ENCODE measurements at regions not wholly inside any gene's neighbourhood (a gene's known extent, or its start where the extent isn't known, plus 50 kb on each side); places are given as distances from the start of the nearest gene placed in this dataset.

DNA sequence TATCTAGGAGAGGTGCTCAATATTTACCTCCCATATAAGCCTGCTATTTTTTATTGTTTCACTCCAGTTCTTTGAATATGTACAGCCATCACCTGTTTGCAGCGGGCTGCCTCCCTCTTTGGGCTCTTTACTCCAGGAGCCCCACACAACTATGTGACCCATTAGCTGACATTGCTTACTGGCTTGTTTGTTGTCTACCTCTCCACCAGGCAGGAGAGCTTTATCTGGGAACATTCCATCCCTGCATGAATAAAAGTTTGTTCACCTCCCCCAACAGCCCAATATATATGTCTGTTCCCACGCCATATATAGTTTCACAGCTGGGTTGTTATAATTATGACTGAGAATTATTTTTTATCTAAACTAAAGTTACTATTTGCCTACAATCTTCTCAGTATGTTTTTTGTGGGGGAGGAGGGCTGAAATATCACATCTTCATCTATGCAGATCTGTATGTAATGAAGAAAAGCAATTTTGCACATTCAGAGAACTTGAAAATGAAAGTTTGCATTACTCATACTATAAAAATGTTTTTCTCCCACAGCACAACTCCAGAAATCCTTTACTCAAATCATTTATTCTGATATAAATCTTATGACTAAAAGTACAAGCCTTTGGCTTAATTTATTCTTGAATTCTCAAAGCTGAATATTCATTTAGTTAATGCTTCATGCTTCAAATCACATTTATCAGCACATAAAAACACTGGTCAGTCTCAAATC, 61.2 kb upstream of the DAPP1 start:
- no peak overlapping the region for H3K4me2 ChIP-seq (ENCODE audit: unreplicated experiment)
- in situ Hi-C loops (cut with MboI) = no loop called here

DNA sequence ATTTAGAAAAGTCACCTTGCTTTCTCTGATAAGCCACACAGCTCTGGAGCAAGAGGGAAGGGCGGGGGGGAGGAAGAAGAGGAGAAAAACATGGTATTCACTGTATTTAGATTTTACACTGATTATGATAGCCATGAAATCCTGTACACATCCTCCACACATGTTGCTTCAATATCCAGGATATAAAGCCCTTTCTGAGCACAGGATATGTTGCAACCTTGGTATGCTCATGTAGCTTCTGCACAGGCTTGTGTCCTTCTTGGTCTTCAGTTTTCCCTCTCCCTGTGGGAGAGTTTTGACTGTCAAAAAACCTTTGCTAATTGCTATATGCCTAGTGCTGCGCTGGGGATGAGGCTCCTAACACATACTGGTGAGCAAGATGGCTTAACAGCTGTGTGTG, 61.9 kb upstream of the DAPP1 start:
- Histone ChIP-seq H3F3A (ENCODE audit: insufficient read depth) (no peaks in the 10 kb centered on the region), H3K79me2 (ENCODE audit: insufficient read depth) (no peaks in the 10 kb centered on the region), H3K27ac (no peak overlapping the region), H3K4me1 (ENCODE audit: insufficient read depth) (peaks cover 5% of the 10 kb centered on the region; the same call in 1 of the 2 replicates), H2AFZ (no peak overlapping the region), H3K4me2 (ENCODE audit: unreplicated experiment) (no peak overlapping the region), H3K9me3 (ENCODE audit: low read depth) (no peaks in the 10 kb centered on the region), H3K9ac (no peak overlapping the region), H3K27me3 (replicated peaks; ENCODE audit: insufficient read depth) (0 out of 2 replicates have a peak, but pooled peaks cover 3% of the 10 kb centered on the region), H3K36me3 (ENCODE audit: low read depth) (no peaks in the 10 kb centered on the region), H4K20me1 (ENCODE audit: insufficient read depth) (no peaks in the 10 kb centered on the region), H3K4me3 (no peak overlapping the region), H3K9me2 (ENCODE audit: insufficient read depth) (no peaks in the 10 kb centered on the region)
- WGBS, 2 experiments (ENCODE audit: low coverage in 1 of 2, low lambda C conversion rate in 2 of 2, missing lambda C conversion rate in 2 of 2) = 52 to 59% methylated on average over 1 to 2 of the region's 2 CpGs
- TF ChIP-seq EZH2phosphoT487 (IDR thresholded peaks at IDR 0.05; ENCODE audit: insufficient read depth, low read depth) = no peak
- TF ChIP-seq EZH2 (IDR thresholded peaks at IDR 0.05; ENCODE audit: insufficient read depth, poor library complexity, severe bottlenecking) = no peak
- in situ Hi-C loops (cut with MboI) = no loop called here
- DNase-seq = peak; percentile 22

More for the DNA sequence above, 61.2 kb upstream of the DAPP1 start:
- 77 to 90% methylated on average over 2 of the region's 2 CpGs for WGBS, 2 experiments (ENCODE audit: low coverage in 1 of 2, low lambda C conversion rate in 2 of 2, missing lambda C conversion rate in 2 of 2)
- H3F3A ChIP-seq (ENCODE audit: insufficient read depth) = no peaks in the 10 kb centered on the region
- H3K9ac ChIP-seq = no peak overlapping the region
- H2AFZ ChIP-seq = no peak overlapping the region
- no peaks in the 10 kb centered on the region for H3K79me2 ChIP-seq (ENCODE audit: insufficient read depth)
- H4K20me1 ChIP-seq (ENCODE audit: insufficient read depth) = no peaks in the 10 kb centered on the region
- H3K4me3 ChIP-seq = no peak overlapping the region
- no peaks in the 10 kb centered on the region for H3K9me3 ChIP-seq (ENCODE audit: low read depth)
- no peaks in the 10 kb centered on the region for H3K9me2 ChIP-seq (ENCODE audit: insufficient read depth)
- H3K4me1 ChIP-seq (ENCODE audit: insufficient read depth) = peaks cover 8% of the 10 kb centered on the region; the same call in 1 of the 2 replicates
- 0 out of 2 replicates have a peak, but pooled peaks cover 6% of the 10 kb centered on the region for H3K27me3 ChIP-seq (replicated peaks; ENCODE audit: insufficient read depth)
- H3K36me3 ChIP-seq (ENCODE audit: low read depth) = no peaks in the 10 kb centered on the region
- H3K27ac ChIP-seq = no peak overlapping the region
- TF ChIP-seq EZH2phosphoT487 (IDR thresholded peaks at IDR 0.05; ENCODE audit: insufficient read depth, low read depth) = no peak
- TF ChIP-seq EZH2 (IDR thresholded peaks at IDR 0.05; ENCODE audit: insufficient read depth, poor library complexity, severe bottlenecking) = no peak
- peak; percentile 29 for DNase-seq

DNA sequence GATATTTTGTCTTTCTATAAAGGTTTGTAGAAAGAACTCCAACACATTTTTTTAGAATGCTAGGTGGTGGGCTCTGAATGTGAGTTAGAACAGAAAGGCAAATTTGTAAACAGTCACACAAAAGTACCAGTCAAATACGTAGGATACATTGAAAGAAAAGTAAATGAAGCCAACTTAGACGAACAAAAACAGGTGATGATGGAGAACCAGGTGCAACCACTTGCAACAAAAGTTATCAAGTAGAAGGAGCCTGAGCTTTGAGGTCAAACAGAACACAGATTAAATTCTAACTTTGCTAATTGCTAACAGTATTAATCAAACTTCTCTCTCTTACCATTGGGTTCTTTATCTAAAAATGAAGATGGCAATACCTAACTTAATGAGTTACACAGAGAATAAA, 62.7 kb upstream of the DAPP1 start:
- Histone ChIP-seq H3K4me1 (ENCODE audit: insufficient read depth) (peaks cover 4% of the 10 kb centered on the region; the same call in 1 of the 2 replicates), H3K79me2 (ENCODE audit: insufficient read depth) (no peaks in the 10 kb centered on the region), H2AFZ (no peak overlapping the region), H3K27ac (no peak overlapping the region), H3K9me2 (ENCODE audit: insufficient read depth) (no peaks in the 10 kb centered on the region), H3K4me3 (no peak overlapping the region), H3K9me3 (ENCODE audit: low read depth) (no peaks in the 10 kb centered on the region), H3K4me2 (ENCODE audit: unreplicated experiment) (no peak overlapping the region), H4K20me1 (ENCODE audit: insufficient read depth) (no peaks in the 10 kb centered on the region), H3K36me3 (ENCODE audit: low read depth) (no peaks in the 10 kb centered on the region), H3K9ac (no peak overlapping the region), H3K27me3 (replicated peaks; ENCODE audit: insufficient read depth) (no peaks in the 10 kb centered on the region), H3F3A (ENCODE audit: insufficient read depth) (no peaks in the 10 kb centered on the region)
- in situ Hi-C loops (cut with MboI) = no loop called here
- DNase-seq = no peak
- WGBS, 2 experiments (ENCODE audit: low coverage in 1 of 2, low lambda C conversion rate in 2 of 2, missing lambda C conversion rate in 2 of 2) = 18 to 29% methylated on average over 2 of the region's 2 CpGs
- TF ChIP-seq EZH2 (IDR thresholded peaks at IDR 0.05; ENCODE audit: insufficient read depth, poor library complexity, severe bottlenecking) = no peak
- no peak for TF ChIP-seq EZH2phosphoT487 (IDR thresholded peaks at IDR 0.05; ENCODE audit: insufficient read depth, low read depth)

DNA sequence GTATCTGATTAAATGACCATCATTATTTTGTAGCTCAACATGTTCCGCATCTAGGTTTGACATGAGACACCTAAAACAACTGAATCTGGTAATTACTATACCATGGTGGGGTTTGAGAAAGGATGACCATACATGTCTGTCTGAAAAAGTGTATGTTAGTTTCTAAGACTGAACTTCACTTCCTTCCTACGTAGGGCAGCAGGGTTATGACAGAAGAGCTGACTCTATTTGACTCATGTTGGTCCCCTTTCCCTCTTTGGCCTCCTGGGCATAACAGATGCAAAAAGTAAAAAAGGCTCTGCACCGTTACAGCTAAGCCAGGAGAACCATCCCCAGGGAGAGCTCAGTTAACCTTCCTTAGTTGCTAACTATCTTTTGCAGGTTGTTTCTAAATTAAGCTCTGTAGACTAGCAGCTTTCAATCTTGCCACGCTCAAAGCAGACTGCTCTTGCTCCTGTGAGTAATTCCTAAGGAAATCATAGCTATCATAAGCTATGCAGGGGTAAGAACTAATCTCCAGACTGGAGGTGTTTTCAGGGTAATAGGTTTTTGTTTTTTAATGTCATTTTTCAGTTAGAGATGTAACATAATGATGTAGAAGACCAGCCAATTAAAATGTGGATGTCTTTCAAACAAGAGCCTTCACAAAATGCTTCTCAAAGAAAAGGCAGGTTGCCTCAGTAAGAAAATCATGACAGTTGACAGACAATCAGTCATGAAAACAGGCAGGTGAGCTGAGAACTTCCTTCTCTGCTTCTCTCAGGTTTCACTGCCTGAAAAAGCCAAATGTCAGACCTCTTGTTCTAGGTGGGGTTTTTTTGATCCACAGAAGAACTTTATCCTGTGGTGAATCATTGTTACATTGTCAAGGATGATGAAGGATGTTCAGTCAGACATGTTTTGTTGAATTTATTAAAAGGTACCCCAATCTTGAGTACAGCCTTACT, 66.9 kb upstream of the DAPP1 start:
- TF ChIP-seq EZH2phosphoT487 (IDR thresholded peaks at IDR 0.05; ENCODE audit: insufficient read depth, low read depth) = no peak
- no peak for TF ChIP-seq EZH2 (IDR thresholded peaks at IDR 0.05; ENCODE audit: insufficient read depth, poor library complexity, severe bottlenecking)
- H3K4me2 ChIP-seq (ENCODE audit: unreplicated experiment) = no peak overlapping the region
- no peak for DNase-seq
- no peak overlapping the region for H3K4me3 ChIP-seq
- H3K27me3 ChIP-seq (replicated peaks; ENCODE audit: insufficient read depth) = no peaks in the 10 kb centered on the region
- WGBS, 2 experiments (ENCODE audit: low coverage in 1 of 2, low lambda C conversion rate in 2 of 2, missing lambda C conversion rate in 2 of 2) = 32 to 36% methylated on average over 4 of the region's 4 CpGs
- no peaks in the 10 kb centered on the region for H3K36me3 ChIP-seq (ENCODE audit: low read depth)
- H2AFZ ChIP-seq = no peak overlapping the region
- no peaks in the 10 kb centered on the region for H4K20me1 ChIP-seq (ENCODE audit: insufficient read depth)
- no peak overlapping the region for H3K27ac ChIP-seq
- no peaks in the 10 kb centered on the region for H3K9me3 ChIP-seq (ENCODE audit: low read depth)
- H3K9ac ChIP-seq = no peak overlapping the region
- no peaks in the 10 kb centered on the region for H3K9me2 ChIP-seq (ENCODE audit: insufficient read depth)
- no peaks in the 10 kb centered on the region for H3K4me1 ChIP-seq (ENCODE audit: insufficient read depth)
- H3K79me2 ChIP-seq (ENCODE audit: insufficient read depth) = no peaks in the 10 kb centered on the region
- in situ Hi-C loops (cut with MboI) = no loop called here
- H3F3A ChIP-seq (ENCODE audit: insufficient read depth) = no peaks in the 10 kb centered on the region
